Loucy (cell line): ENCODE measurements at regions not wholly inside any gene's neighbourhood (a gene's known extent, or its start where the extent isn't known, plus 50 kb on each side); places are given as distances from the start of the nearest gene placed in this dataset.

Source experiments
- EZH2phosphoT487 ChIP-seq: fragments of 200-600 bp; IDR thresholded peaks from 2 replicates; pipeline ENCODE4 v1.6.1; 2018; ENCODE audit warnings: antibody characterized with exemption, mild to moderate bottlenecking, moderate library complexity, borderline replicate concordance
- TF ChIP-seq, protein P1 (sequence below): fragments of 200-600 bp; sonication (generic); conservative IDR thresholded peaks from 2 replicates; pipeline ENCODE4 v1.5.1; 2014; ENCODE audit warnings: mild to moderate bottlenecking, antibody characterized with exemption, low read length

GRCh38 chr11:116413301-116414242, 359.2 kb downstream of the BUD13 start:
- TF ChIP-seq, protein P1, sequence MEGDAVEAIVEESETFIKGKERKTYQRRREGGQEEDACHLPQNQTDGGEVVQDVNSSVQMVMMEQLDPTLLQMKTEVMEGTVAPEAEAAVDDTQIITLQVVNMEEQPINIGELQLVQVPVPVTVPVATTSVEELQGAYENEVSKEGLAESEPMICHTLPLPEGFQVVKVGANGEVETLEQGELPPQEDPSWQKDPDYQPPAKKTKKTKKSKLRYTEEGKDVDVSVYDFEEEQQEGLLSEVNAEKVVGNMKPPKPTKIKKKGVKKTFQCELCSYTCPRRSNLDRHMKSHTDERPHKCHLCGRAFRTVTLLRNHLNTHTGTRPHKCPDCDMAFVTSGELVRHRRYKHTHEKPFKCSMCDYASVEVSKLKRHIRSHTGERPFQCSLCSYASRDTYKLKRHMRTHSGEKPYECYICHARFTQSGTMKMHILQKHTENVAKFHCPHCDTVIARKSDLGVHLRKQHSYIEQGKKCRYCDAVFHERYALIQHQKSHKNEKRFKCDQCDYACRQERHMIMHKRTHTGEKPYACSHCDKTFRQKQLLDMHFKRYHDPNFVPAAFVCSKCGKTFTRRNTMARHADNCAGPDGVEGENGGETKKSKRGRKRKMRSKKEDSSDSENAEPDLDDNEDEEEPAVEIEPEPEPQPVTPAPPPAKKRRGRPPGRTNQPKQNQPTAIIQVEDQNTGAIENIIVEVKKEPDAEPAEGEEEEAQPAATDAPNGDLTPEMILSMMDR = no peak
- TF ChIP-seq EZH2phosphoT487 = no peak
